GM13976 (cell line): ENCODE measurements at regions not wholly inside any gene's neighbourhood (a gene's known extent, or its start where the extent isn't known, plus 50 kb on each side); places are given as distances from the start of the nearest gene placed in this dataset.

Experiments used
- DNase-seq: peaks from one replicate; pipeline ENCODE4 v3.0.0; 2012; ENCODE audit warnings: low spot score
- in situ Hi-C: fragments of 300-500 bp; cut with MboI; formaldehyde crosslinking; loops from one replicate; pipeline ENCODE4 v1.12.0; 2022; ENCODE audit warnings: low sequenced_read_pairs, mixed read lengths, inconsistent platforms; ENCODE audit not compliant: unreplicated experiment
- TF ChIP-seq, protein P1 (sequence below): IDR thresholded peaks from 2 replicates; pipeline ENCODE4 v1.5.1; 2012; ENCODE audit warnings: borderline replicate concordance, mild to moderate bottlenecking; ENCODE audit not compliant: insufficient read depth; ENCODE audit errors: extremely low read depth, missing control alignments, control extremely low read depth

DNA sequence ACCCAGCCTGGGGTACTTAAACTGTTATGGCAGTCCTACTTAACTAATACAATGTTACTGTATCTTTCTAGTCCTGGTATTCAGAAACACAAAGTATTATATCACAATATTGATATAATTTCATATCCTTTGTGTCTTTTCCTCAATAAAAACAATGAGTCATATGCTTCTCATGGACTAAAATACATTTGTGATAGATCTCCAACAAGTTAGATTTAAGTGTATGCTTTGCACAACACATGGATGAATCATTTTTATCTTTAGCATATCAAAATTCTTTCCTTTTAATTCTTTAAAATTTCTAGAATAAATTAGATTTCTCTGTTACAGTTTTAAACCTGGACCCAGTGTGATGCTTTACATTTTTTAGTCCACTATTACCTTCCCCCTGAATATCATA, 1357.8 kb upstream of the ATXN8OS start:
- in situ Hi-C loops = no loop called here
- DNase-seq = no peak
- TF ChIP-seq, protein P1, sequence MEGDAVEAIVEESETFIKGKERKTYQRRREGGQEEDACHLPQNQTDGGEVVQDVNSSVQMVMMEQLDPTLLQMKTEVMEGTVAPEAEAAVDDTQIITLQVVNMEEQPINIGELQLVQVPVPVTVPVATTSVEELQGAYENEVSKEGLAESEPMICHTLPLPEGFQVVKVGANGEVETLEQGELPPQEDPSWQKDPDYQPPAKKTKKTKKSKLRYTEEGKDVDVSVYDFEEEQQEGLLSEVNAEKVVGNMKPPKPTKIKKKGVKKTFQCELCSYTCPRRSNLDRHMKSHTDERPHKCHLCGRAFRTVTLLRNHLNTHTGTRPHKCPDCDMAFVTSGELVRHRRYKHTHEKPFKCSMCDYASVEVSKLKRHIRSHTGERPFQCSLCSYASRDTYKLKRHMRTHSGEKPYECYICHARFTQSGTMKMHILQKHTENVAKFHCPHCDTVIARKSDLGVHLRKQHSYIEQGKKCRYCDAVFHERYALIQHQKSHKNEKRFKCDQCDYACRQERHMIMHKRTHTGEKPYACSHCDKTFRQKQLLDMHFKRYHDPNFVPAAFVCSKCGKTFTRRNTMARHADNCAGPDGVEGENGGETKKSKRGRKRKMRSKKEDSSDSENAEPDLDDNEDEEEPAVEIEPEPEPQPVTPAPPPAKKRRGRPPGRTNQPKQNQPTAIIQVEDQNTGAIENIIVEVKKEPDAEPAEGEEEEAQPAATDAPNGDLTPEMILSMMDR = no peak

DNA sequence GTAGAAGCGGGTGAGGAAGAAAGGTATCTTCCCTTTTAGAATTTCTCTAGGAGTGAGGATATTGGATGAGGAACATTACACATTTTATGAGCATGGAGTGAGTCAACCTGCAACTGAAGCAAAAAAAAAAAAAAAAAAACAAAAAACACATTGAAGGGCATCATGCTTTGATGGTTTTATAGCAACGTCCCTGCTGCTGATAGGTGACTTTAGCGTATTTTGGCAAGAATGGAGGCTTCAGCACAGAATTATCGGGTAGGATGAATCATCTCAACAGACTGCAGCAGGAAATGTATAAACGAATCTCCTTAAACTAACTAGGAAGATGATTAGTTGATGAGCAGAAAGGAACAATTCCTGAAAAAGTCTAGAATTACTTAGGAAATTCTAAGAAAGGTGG, 1359.6 kb upstream of the ATXN8OS start:
- DNase-seq = no peak
- TF ChIP-seq, protein P1 = no peak
- in situ Hi-C loops = no loop called here

DNA sequence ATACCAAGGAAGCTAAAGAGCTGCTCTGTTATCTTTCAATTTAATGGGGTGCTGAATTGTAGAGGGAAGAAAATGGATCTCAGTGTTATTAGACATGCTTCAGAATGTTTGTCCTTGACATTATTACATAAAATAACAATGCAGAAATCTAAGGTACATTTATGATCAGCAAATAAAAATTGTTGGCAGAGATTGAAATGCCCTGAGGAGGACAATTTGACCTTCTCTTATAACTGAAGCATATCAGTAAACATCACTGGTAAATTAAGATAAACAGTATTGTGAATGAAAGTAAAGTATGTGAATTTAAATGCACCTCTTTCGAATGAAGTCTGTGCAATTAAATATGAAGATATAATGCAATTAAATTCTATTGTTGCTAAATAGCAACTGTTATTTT, 1362.1 kb upstream of the ATXN8OS start:
- TF ChIP-seq, protein P1 = no peak
- in situ Hi-C loops = no loop called here
- DNase-seq = no peak

DNA sequence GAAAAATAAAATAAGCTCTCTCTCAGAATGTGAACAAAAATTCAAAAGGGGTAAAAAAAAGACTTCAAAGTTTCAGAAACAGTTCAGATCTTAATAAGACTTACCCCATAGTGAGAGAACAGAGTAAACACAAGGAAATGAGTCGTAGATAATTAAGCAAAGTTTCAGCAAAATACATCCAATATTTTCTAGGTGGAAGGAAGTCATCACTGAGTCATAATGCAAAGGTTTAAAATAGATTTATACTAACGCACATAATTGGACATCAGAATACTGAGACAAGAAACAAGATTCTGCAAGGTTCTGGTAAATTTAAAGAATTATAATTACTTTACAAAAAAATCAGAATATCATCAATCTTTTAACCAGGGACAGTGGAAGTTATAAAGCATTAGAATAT, 1370.7 kb upstream of the ATXN8OS start:
- TF ChIP-seq, protein P1 = no peak

DNA sequence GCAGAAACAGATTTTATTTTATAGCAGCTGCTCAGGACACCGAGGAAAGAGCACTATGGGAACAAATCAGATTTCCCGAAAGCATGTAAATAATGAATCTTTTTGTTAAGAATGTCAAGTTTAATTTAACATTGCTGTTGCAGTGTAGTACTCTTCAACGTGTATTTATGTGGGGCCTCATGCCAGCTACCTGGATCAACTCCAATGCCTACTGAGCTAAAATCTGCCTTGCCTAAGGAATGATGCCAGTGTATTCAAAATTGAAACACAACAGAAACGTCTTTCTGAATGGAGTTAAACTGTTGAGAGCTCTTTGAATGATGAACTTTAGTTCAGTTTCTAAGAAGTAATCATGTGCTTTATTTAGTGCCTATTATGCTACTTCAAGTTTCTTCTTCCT, 1379.8 kb upstream of the ATXN8OS start:
- in situ Hi-C loops = no loop called here
- DNase-seq = no peak
- TF ChIP-seq, protein P1 = no peak

More for the DNA sequence above, 1370.7 kb upstream of the ATXN8OS start:
- in situ Hi-C loops = no loop called here
- no peak for DNase-seq

DNA sequence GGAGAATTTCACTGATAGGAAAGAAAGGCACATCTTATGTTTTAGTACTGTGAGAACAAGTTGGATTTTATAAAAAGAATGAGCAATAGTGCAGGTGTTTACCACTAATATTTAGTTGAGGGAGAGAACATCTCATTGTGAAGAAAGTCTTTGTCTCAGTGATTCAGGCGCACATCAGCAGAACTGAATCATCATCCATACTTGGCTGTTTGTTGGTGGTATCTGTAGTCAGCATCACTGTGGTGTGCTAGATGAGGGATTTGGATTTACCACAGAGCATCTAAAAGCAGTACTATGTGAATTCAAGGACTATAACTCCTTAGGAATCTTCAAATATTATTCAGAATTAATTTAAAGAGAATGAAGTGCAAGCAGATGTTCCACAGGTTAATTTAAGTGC, 1380.5 kb upstream of the ATXN8OS start:
- TF ChIP-seq, protein P1 = no peak
- in situ Hi-C loops = no loop called here
- DNase-seq = no peak

DNA sequence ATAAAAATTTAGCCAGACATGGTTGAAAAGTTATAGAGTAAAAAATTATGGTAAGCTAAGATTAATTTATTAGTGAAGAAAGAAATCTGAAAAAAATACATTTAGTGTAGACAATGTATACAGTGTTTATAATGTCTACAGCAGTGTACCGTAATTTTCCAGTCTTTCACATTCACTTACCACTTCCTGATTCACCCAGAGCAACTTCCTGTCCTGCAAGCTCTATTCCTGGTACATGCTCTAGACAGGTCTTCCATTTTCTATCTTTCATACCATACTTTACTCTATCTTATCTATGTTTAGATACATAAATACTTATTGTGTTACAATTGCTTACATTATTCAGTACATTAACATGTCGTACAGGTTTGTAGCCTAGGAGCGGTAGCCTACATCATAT, 1387.8 kb upstream of the ATXN8OS start:
- no peak for DNase-seq
- TF ChIP-seq, protein P1 = no peak
- in situ Hi-C loops = no loop called here
